ENCODE measurements at regions not wholly inside any gene's neighbourhood (a gene's known extent, or its start where the extent isn't known, plus 50 kb on each side); places are given as distances from the start of the nearest gene placed in this dataset.

- Mint-ChIP-seq H3K27me3 (no peaks in the 10 kb centered on the region), H3K27ac (no peak overlapping the region), H3K4me3 (no peak overlapping the region), H3K9me3 (peaks cover 4% of the 10 kb centered on the region), H3K4me1 (ENCODE audit: low read depth) (peaks cover 4% of the 10 kb centered on the region), H3K36me3 (no peaks in the 10 kb centered on the region)
- DNase-seq, result no peak
- ChIA-PET CTCF (no interaction called here), POLR2A (no interaction called here)
- intact Hi-C loops (cut with micrococcal nuclease), result no loop called here
Measured at GRCh38 chr5:144093400-144093799, 77.1 kb downstream of the YIPF5 start.

DNA sequence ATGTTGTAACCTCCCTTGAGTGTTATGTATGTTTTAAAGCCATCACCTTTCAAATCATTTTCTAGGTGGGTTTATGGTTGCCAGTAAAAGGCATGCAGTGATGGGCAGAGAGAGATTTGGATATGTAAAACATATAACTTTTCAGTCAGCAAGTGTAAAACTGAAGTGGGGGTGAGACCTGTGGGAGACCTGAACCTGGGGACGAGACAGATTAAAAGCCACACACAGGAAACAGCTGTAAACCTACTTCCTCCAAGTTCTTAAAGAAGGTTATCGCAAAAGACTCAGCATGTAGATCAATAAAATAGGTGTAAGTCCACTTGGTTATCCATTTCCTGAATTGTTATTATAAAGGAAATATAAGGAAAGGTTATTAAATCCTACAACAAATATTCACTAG, 76.6 kb downstream of the YIPF5 start:
- ChIA-PET CTCF (no interaction called here), POLR2A (no interaction called here)
- intact Hi-C loops (cut with micrococcal nuclease), result no loop called here
- Mint-ChIP-seq H3K27ac (no peak overlapping the region), H3K36me3 (no peaks in the 10 kb centered on the region), H3K9me3 (peaks cover 4% of the 10 kb centered on the region), H3K27me3 (no peaks in the 10 kb centered on the region), H3K4me3 (no peak overlapping the region), H3K4me1 (ENCODE audit: low read depth) (peaks cover 4% of the 10 kb centered on the region)
- DNase-seq, result no peak

DNA sequence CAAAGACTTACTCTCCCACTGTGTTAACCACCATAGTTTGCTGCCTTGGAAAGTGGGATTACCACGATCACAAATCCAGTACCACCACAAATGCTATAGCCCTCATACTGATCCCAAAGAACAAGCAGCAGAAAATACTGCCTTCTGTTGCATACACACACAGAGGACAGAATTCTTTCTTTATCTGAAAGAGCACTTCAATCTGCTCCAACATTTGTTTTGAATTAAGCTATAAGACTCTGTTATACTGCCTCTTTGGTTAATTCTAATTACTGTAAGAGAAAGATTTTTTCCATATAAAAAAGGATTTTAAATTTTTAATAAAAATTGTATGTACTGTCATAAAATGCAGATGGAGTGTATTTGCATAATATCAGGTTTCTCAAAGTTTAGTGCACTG, 69.8 kb downstream of the YIPF5 start:
- Mint-ChIP-seq H3K4me1 (ENCODE audit: low read depth) (no peaks in the 10 kb centered on the region), H3K9me3 (no peaks in the 10 kb centered on the region), H3K36me3 (no peaks in the 10 kb centered on the region), H3K4me3 (no peak overlapping the region), H3K27ac (no peak overlapping the region), H3K27me3 (no peaks in the 10 kb centered on the region)
- CTCF ChIA-PET, result no interaction called here
- DNase-seq, result no peak
- POLR2A ChIA-PET, result no interaction called here
- intact Hi-C loops (cut with micrococcal nuclease), result no loop called here

DNA sequence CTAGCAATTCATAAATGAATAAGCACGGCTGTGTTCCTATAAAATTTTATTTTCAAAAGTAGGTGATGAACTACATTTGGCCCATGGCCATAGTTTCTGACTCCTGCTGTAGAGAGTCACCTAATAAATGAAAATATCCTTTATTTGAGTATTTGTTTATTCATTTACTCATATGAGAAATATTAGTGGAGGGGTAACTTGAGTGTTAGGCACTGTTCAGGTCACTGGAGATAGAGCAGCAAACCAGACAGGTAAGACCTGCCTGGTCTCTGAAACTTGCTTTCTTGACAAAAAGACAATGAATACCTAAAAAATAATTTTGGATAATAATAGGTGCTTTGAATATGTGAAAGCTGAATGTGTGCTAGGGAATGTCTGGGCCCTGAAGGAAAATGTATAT, 68.8 kb downstream of the YIPF5 start:
- Mint-ChIP-seq H3K27ac (no peak overlapping the region), H3K4me1 (ENCODE audit: low read depth) (no peaks in the 10 kb centered on the region), H3K27me3 (no peaks in the 10 kb centered on the region), H3K9me3 (no peaks in the 10 kb centered on the region), H3K36me3 (no peaks in the 10 kb centered on the region), H3K4me3 (no peak overlapping the region)
- intact Hi-C loops (cut with micrococcal nuclease), result no loop called here
- CTCF ChIA-PET, result no interaction called here
- POLR2A ChIA-PET, result no interaction called here
- no peak for DNase-seq

DNA sequence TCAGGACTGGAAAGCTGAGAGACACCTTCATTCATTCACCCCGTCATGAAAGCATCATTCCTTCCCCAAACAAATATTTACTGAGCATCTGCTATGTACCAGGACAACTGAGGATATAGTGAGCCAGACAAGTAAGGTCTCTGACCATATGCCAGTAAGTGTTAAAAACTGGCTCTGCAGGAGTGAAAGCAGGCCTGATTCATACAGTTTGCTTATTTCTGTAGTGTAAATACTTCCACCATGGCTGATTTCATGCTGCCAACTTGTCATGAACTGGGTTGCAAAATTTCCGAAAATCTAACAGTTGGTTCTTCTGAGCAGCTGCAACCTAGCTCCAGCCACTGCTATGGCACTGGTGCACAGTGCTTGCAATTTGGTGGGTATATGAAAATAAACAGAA, 68.1 kb downstream of the YIPF5 start:
- Mint-ChIP-seq H3K4me3 (no peak overlapping the region), H3K9me3 (no peaks in the 10 kb centered on the region), H3K36me3 (no peaks in the 10 kb centered on the region), H3K27me3 (no peaks in the 10 kb centered on the region), H3K4me1 (ENCODE audit: low read depth) (no peaks in the 10 kb centered on the region), H3K27ac (no peak overlapping the region)
- DNase-seq, result no peak
- ChIA-PET POLR2A (no interaction called here), CTCF (no interaction called here)
- intact Hi-C loops (cut with micrococcal nuclease), result no loop called here

- Mint-ChIP-seq H3K9me3 (no peaks in the 10 kb centered on the region), H3K27ac (no peak overlapping the region), H3K36me3 (no peaks in the 10 kb centered on the region), H3K27me3 (peaks cover 1% of the 10 kb centered on the region), H3K4me3 (no peak overlapping the region), H3K4me1 (ENCODE audit: low read depth) (no peaks in the 10 kb centered on the region)
- ChIA-PET POLR2A (no interaction called here), CTCF (no interaction called here)
- intact Hi-C loops (cut with micrococcal nuclease), result no loop called here
- no peak for DNase-seq
Measured at GRCh38 chr5:144102979-144103378, 67.5 kb downstream of the YIPF5 start.

- Mint-ChIP-seq H3K36me3 (no peaks in the 10 kb centered on the region), H3K9me3 (no peaks in the 10 kb centered on the region), H3K27ac (no peak overlapping the region), H3K4me1 (ENCODE audit: low read depth) (no peaks in the 10 kb centered on the region), H3K4me3 (no peak overlapping the region), H3K27me3 (peaks cover 2% of the 10 kb centered on the region)
- ChIA-PET POLR2A (no interaction called here), CTCF (no interaction called here)
- intact Hi-C loops (cut with micrococcal nuclease), result no loop called here
- no peak for DNase-seq
Measured at GRCh38 chr5:144103611-144104485, 66.6 kb downstream of the YIPF5 start.

DNA sequence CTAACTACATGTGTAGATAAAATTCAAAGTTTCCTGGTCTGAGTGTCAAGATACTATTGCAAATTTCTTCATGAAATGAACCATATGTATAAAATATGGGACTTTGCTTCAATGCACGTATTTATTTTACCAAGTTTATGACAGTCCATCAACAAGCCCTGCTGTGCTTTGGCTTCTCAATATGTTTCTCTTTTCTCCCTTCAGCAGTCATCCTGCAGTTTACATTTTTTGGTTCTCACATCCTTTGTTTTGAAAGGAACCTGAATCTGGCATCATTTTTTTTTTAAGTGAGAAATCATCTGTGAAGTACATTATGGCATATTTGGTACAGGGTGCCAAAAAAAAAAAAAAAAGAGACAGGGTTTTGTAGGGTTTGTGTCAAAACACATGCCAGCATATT, 65.1 kb downstream of the YIPF5 start:
- DNase-seq, result no peak
- H3K27me3 Mint-ChIP-seq, result peaks cover 2% of the 10 kb centered on the region
- ChIA-PET CTCF (no interaction called here), POLR2A (no interaction called here)
- H3K36me3 Mint-ChIP-seq, result no peaks in the 10 kb centered on the region
- intact Hi-C loops (cut with micrococcal nuclease), result no loop called here
- no peaks in the 10 kb centered on the region for H3K4me1 Mint-ChIP-seq (ENCODE audit: low read depth)
- H3K4me3 Mint-ChIP-seq, result no peak overlapping the region
- H3K27ac Mint-ChIP-seq, result no peak overlapping the region
- H3K9me3 Mint-ChIP-seq, result no peaks in the 10 kb centered on the region

DNA sequence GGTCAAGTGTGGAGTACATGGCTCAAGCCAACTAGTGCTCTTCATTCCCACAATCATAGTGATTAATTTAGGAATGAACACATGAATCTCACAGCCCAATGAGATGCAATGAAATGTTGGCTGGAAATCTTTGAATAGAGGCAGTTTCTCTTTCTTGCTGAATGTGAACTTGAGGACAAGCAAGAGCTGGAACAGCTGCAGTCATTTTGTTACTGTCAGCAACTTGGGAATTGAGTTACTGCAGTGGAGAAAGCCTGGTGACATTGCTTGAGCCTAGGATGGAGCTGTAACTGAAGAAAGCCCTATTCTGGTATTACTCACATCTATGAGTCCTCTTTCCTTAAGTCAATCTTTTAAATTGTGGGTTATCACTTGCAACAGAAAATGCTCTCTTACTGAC, 62.3 kb downstream of the YIPF5 start:
- Mint-ChIP-seq H3K4me1 (ENCODE audit: low read depth) (no peaks in the 10 kb centered on the region), H3K27ac (no peak overlapping the region), H3K4me3 (no peak overlapping the region), H3K36me3 (no peaks in the 10 kb centered on the region), H3K27me3 (peaks cover 9% of the 10 kb centered on the region), H3K9me3 (no peaks in the 10 kb centered on the region)
- ChIA-PET CTCF (no interaction called here), POLR2A (no interaction called here)
- intact Hi-C loops (cut with micrococcal nuclease), result no loop called here
- DNase-seq, result no peak

Data from activated CD4-positive, alpha-beta memory T cell treated with anti-CD3 and anti-CD28 coated beads for 36 hours (primary cell).